ENCODE measurements at regions not wholly inside any gene's neighbourhood (a gene's known extent, or its start where the extent isn't known, plus 50 kb on each side); places are given as distances from the start of the nearest gene placed in this dataset.

- TF ChIP-seq ZNF532 (CRISPR knock-in tag; IDR thresholded peaks at IDR 0.05; ENCODE audit: borderline replicate concordance) (no peak), CDX4 (CRISPR knock-in tag; IDR thresholded peaks at IDR 0.05; ENCODE audit: borderline replicate concordance) (no peak), FOXP4 (CRISPR knock-in tag; IDR thresholded peaks at IDR 0.05) (no peak), ZNF317 (CRISPR knock-in tag; IDR thresholded peaks at IDR 0.05; ENCODE audit: borderline replicate concordance, low read depth) (no peak), JAZF1 (CRISPR knock-in tag; IDR thresholded peaks at IDR 0.05) (no peak), FOXK1 (CRISPR knock-in tag; IDR thresholded peaks at IDR 0.05) (no peak), OVOL2 (CRISPR knock-in tag; IDR thresholded peaks at IDR 0.05; ENCODE audit: borderline replicate concordance) (no peak), ZMAT4 (CRISPR knock-in tag; IDR thresholded peaks at IDR 0.05) (no peak), ATF3 (CRISPR knock-in tag; conservative IDR thresholded peaks at IDR 0.05) (no peak)
These were observed 242.5 kb upstream of the TBL1XR1 start (continued) for GRCh38 chr3:177439694-177440269.

GRCh38 chr3:177440456-177441104 lies 243.3 kb upstream of the TBL1XR1 start:
- CTCF ChIA-PET, result no interaction called here
- DNase-seq (ENCODE audit: low spot score), result no peak
- TF ChIP-seq OVOL2 (CRISPR knock-in tag; IDR thresholded peaks at IDR 0.05; ENCODE audit: borderline replicate concordance), result no peak
- no peak for TF ChIP-seq E2F1 (CRISPR knock-in tag; IDR thresholded peaks at IDR 0.05)
- TF ChIP-seq MLX (CRISPR knock-in tag; IDR thresholded peaks at IDR 0.05), result no peak
- TF ChIP-seq E2F5 (CRISPR knock-in tag; IDR thresholded peaks at IDR 0.05), result no peak
- no peak for TF ChIP-seq ZBTB21 (CRISPR knock-in tag; IDR thresholded peaks at IDR 0.05; ENCODE audit: borderline replicate concordance)
- TF ChIP-seq TEAD1 (CRISPR knock-in tag; IDR thresholded peaks at IDR 0.05), result no peak
- no peak for TF ChIP-seq TCF7 (CRISPR knock-in tag; IDR thresholded peaks at IDR 0.05; ENCODE audit: low read depth)
- no peak for TF ChIP-seq ZNF512 (CRISPR knock-in tag; IDR thresholded peaks at IDR 0.05; ENCODE audit: borderline replicate concordance)
- no peak for TF ChIP-seq SMAD3 (CRISPR knock-in tag; IDR thresholded peaks at IDR 0.05; ENCODE audit: borderline replicate concordance)
- TF ChIP-seq GTF2I (CRISPR knock-in tag; conservative IDR thresholded peaks at IDR 0.05), result no peak
- no peak for TF ChIP-seq NFYB (CRISPR knock-in tag; conservative IDR thresholded peaks at IDR 0.05; ENCODE audit: low read depth)
- no peak for TF ChIP-seq ETV6 (CRISPR knock-in tag; IDR thresholded peaks at IDR 0.05)
- TF ChIP-seq ZNF263 (CRISPR knock-in tag; IDR thresholded peaks at IDR 0.05; ENCODE audit: low read depth), result no peak
- Mint-ChIP-seq H3K36me3 (no peaks in the 10 kb centered on the region), H3K27me3 (ENCODE audit: low read depth) (no peaks in the 10 kb centered on the region), H3K4me3 (no peak overlapping the region), H3K9me3 (peaks cover 3% of the 10 kb centered on the region; the same call in 1 of the 2 replicates), H3K4me1 (no peaks in the 10 kb centered on the region), H3K27ac (no peak overlapping the region)
- ATAC-seq, result no peak
- POLR2A ChIA-PET, result no interaction called here
